NT2/D1 (cell line): ENCODE measurements at regions not wholly inside any gene's neighbourhood (a gene's known extent, or its start where the extent isn't known, plus 50 kb on each side); places are given as distances from the start of the nearest gene placed in this dataset.

Experiments used
- SUZ12 ChIP-seq: IDR thresholded peaks from 2 replicates; pipeline ENCODE4 v1.6.1; 2011; ENCODE audit not compliant: insufficient read length, insufficient read depth; ENCODE audit errors: extremely low read depth
- YY1 ChIP-seq: IDR thresholded peaks from 2 replicates; pipeline ENCODE4 v1.6.1; 2011; ENCODE audit not compliant: insufficient read length, insufficient read depth
- ZNF274 ChIP-seq: IDR thresholded peaks from 2 replicates; pipeline ENCODE4 v1.6.1; 2011; ENCODE audit warnings: mild to moderate bottlenecking, low read depth, low read length

DNA sequence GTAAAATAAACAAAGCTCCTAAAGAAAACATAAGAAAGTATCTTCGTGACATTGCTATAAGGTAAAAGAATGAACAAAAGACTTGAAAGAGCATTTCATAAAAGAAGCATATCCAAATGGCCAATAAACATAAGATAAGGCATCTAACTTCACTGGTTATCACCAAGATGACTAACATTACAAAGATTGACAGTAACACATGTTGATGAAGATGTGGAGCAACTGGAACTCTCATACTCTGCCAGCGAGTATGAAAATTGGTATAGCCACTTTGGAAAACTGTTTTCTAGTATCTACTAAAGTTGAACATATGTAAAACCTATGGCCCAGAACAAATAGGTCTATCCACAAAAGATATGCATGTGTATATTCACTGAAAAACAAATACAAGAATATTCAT is 150.5 kb downstream of the SNX18 start:
- TF ChIP-seq SUZ12 (no peak), YY1 (no peak), ZNF274 (no peak)
